Spinal cord (tissue), 9 donors: ENCODE measurements at regions not wholly inside any gene's neighbourhood (a gene's known extent, or its start where the extent isn't known, plus 50 kb on each side); places are given as distances from the start of the nearest gene placed in this dataset.

Experiments used
- DNase-seq, 6 donors: peaks; one replicate each; pipeline versions ENCODE4 v3.0.0 to v3.0.0-alpha.2; 2013 to 2015; ENCODE audit warnings: low spot score in 6 of 6, low read depth in 4 of 6
- H3K27ac ChIP-seq: one replicate; pipeline ENCODE4 v1.5.1; 2013; ENCODE audit warnings: low read depth, low read length, control low read depth
- H3K27me3 ChIP-seq: one replicate; pipeline ENCODE4 v1.6.1; 2013; ENCODE audit warnings: low read length; ENCODE audit not compliant: control insufficient read depth, insufficient read depth
- H3K36me3 ChIP-seq: one replicate; pipeline ENCODE4 v1.6.1; 2013; ENCODE audit warnings: low read length; ENCODE audit not compliant: control insufficient read depth, insufficient read depth
- H3K4me1 ChIP-seq: one replicate; pipeline ENCODE4 v1.6.1; 2013; ENCODE audit warnings: low read length; ENCODE audit not compliant: control insufficient read depth, insufficient read depth
- H3K4me3 ChIP-seq: one replicate; pipeline ENCODE4 v1.5.1; 2013; ENCODE audit warnings: low read depth, low read length, control low read depth
- H3K9me3 ChIP-seq: one replicate; pipeline ENCODE4 v1.6.1; 2013; ENCODE audit warnings: low read length; ENCODE audit not compliant: control insufficient read depth, insufficient read depth
- WGBS: methylation state at CpG from one replicate; pipeline ENCODE4 v1.1.5; 2013; ENCODE audit warnings: missing lambda C conversion rate; ENCODE audit not compliant: insufficient coverage; 5-methylcytosine and 5-hydroxymethylcytosine counted together
- donor health status: healthy.

GRCh38 chr3:94252316-94252715, 189.5 kb downstream of the NSUN3 start:
- Histone ChIP-seq H3K27ac (no peak overlapping the region), H3K27me3 (peaks cover 2% of the 10 kb centered on the region), H3K9me3 (no peaks in the 10 kb centered on the region), H3K4me1 (no peaks in the 10 kb centered on the region), H3K4me3 (no peak overlapping the region), H3K36me3 (no peaks in the 10 kb centered on the region)
- no peak for DNase-seq
- no CpG with 5 or more reads among the region's 1 CpG for WGBS

GRCh38 chr3:94256888-94257813, 194.3 kb downstream of the NSUN3 start:
- Histone ChIP-seq H3K9me3 (no peaks in the 10 kb centered on the region), H3K4me3 (no peak overlapping the region), H3K27ac (no peak overlapping the region), H3K36me3 (no peaks in the 10 kb centered on the region), H3K4me1 (no peaks in the 10 kb centered on the region), H3K27me3 (peaks cover 2% of the 10 kb centered on the region)
- WGBS, result 58% methylated on average over 4 of the region's 5 CpGs
- DNase-seq, result peak in 2 of 6 donors; percentile 18 to 56

GRCh38 chr3:94258851-94259250, 196.0 kb downstream of the NSUN3 start:
- H3K9me3 ChIP-seq, result no peaks in the 10 kb centered on the region
- H3K4me3 ChIP-seq, result no peak overlapping the region
- no peak for DNase-seq
- no peaks in the 10 kb centered on the region for H3K27me3 ChIP-seq
- no peak overlapping the region for H3K27ac ChIP-seq
- H3K4me1 ChIP-seq, result no peaks in the 10 kb centered on the region
- H3K36me3 ChIP-seq, result no peaks in the 10 kb centered on the region

GRCh38 chr3:94259291-94259690, 196.4 kb downstream of the NSUN3 start:
- WGBS, result 92% methylated on average over 1 of the region's 1 CpG

GRCh38 chr3:94269763-94270162, 206.9 kb downstream of the NSUN3 start:
- no peaks in the 10 kb centered on the region for H3K4me1 ChIP-seq
- H3K27me3 ChIP-seq, result no peaks in the 10 kb centered on the region
- no peaks in the 10 kb centered on the region for H3K36me3 ChIP-seq
- DNase-seq, result no peak
- no CpG with 5 or more reads among the region's 2 CpGs for WGBS
- no peak overlapping the region for H3K27ac ChIP-seq
- no peaks in the 10 kb centered on the region for H3K9me3 ChIP-seq
- no peak overlapping the region for H3K4me3 ChIP-seq

More at GRCh38 chr3:94259291-94259690, 196.4 kb downstream of the NSUN3 start:
- no peaks in the 10 kb centered on the region for H3K9me3 ChIP-seq
- no peaks in the 10 kb centered on the region for H3K27me3 ChIP-seq
- no peak overlapping the region for H3K4me3 ChIP-seq
- no peak overlapping the region for H3K27ac ChIP-seq
- H3K36me3 ChIP-seq, result no peaks in the 10 kb centered on the region
- no peaks in the 10 kb centered on the region for H3K4me1 ChIP-seq
- no peak for DNase-seq

GRCh38 chr3:94272016-94272415, 209.2 kb downstream of the NSUN3 start:
- Histone ChIP-seq H3K27ac (no peak overlapping the region), H3K4me1 (no peaks in the 10 kb centered on the region), H3K27me3 (no peaks in the 10 kb centered on the region), H3K4me3 (no peak overlapping the region), H3K9me3 (no peaks in the 10 kb centered on the region), H3K36me3 (no peaks in the 10 kb centered on the region)
- no CpG with 5 or more reads among the region's 1 CpG for WGBS
- no peak for DNase-seq

GRCh38 chr3:94280958-94281357, 218.1 kb downstream of the NSUN3 start:
- Histone ChIP-seq H3K4me3 (no peak overlapping the region), H3K4me1 (no peaks in the 10 kb centered on the region), H3K9me3 (no peaks in the 10 kb centered on the region), H3K27me3 (no peaks in the 10 kb centered on the region), H3K27ac (no peak overlapping the region), H3K36me3 (no peaks in the 10 kb centered on the region)
- 96% methylated on average over 4 of the region's 4 CpGs for whole genome bisulfite sequencing
- no peak for DNase-seq

- no peak overlapping the region for H3K27ac ChIP-seq
- peak in 2 of 6 donors; percentile 10 to 45 for DNase-seq
- H3K36me3 ChIP-seq, result no peaks in the 10 kb centered on the region
- no peaks in the 10 kb centered on the region for H3K4me1 ChIP-seq
- no peak overlapping the region for H3K4me3 ChIP-seq
- H3K9me3 ChIP-seq, result no peaks in the 10 kb centered on the region
- H3K27me3 ChIP-seq, result no peaks in the 10 kb centered on the region
Observed at GRCh38 chr3:94285872-94286271, 223.0 kb downstream of the NSUN3 start.

- H3K4me3 ChIP-seq, result no peak overlapping the region
- DNase-seq, result no peak
- H3K36me3 ChIP-seq, result no peaks in the 10 kb centered on the region
- WGBS, result no CpG with 5 or more reads among the region's 2 CpGs
- no peaks in the 10 kb centered on the region for H3K9me3 ChIP-seq
- H3K4me1 ChIP-seq, result no peaks in the 10 kb centered on the region
- no peaks in the 10 kb centered on the region for H3K27me3 ChIP-seq
- H3K27ac ChIP-seq, result no peak overlapping the region
Observed at GRCh38 chr3:94291686-94292085, 228.8 kb downstream of the NSUN3 start.

- Histone ChIP-seq H3K4me1 (no peaks in the 10 kb centered on the region), H3K4me3 (no peak overlapping the region), H3K27me3 (no peaks in the 10 kb centered on the region), H3K27ac (no peak overlapping the region), H3K9me3 (no peaks in the 10 kb centered on the region), H3K36me3 (no peaks in the 10 kb centered on the region)
- DNase-seq, result no peak
Observed at GRCh38 chr3:94292151-94292550, 229.3 kb downstream of the NSUN3 start.
